Glutamatergic neuron (in vitro differentiated cells): ENCODE measurements at regions not wholly inside any gene's neighbourhood (a gene's known extent, or its start where the extent isn't known, plus 50 kb on each side); places are given as distances from the start of the nearest gene placed in this dataset.
"Not testable (repeated sequence)": the region's sequence is repeated elsewhere in the genome, so short reads cannot be mapped to it uniquely, and the experiment has no call there.

ENCODE experiments used
- DNase-seq: peaks from one replicate; pipeline ENCODE4 v3.0.0; 2022
- H3K27ac Mint-ChIP-seq: one replicate; pipeline ENCODE4 v1.8.0; 2020; ENCODE audit warnings: mild to moderate bottlenecking, mixed read lengths, inconsistent platforms; ENCODE audit not compliant: unreplicated experiment
- H3K27me3 Mint-ChIP-seq: one replicate; pipeline ENCODE4 v1.8.0; 2020; ENCODE audit warnings: mild to moderate bottlenecking, moderate library complexity, mixed read lengths, inconsistent platforms; ENCODE audit not compliant: unreplicated experiment
- H3K36me3 Mint-ChIP-seq: one replicate; pipeline ENCODE4 v1.8.0; 2020; ENCODE audit warnings: mild to moderate bottlenecking, mixed read lengths, inconsistent platforms; ENCODE audit not compliant: unreplicated experiment
- H3K4me1 Mint-ChIP-seq: one replicate; pipeline ENCODE4 v1.8.0; 2020; ENCODE audit warnings: mild to moderate bottlenecking, low read depth, mixed read lengths, inconsistent platforms; ENCODE audit not compliant: unreplicated experiment
- H3K4me3 Mint-ChIP-seq: one replicate; pipeline ENCODE4 v1.8.0; 2020; ENCODE audit warnings: mild to moderate bottlenecking, mixed read lengths, inconsistent platforms; ENCODE audit not compliant: unreplicated experiment
- H3K9me3 Mint-ChIP-seq: one replicate; pipeline ENCODE4 v1.8.0; 2020; ENCODE audit warnings: mild to moderate bottlenecking, moderate library complexity, mixed read lengths, inconsistent platforms; ENCODE audit not compliant: unreplicated experiment
- CTCF ChIP-seq: fragments of 200-600 bp; sonication (generic); IDR thresholded peaks from one replicate; pipeline ENCODE4 v1.5.0; 2021; ENCODE audit not compliant: partially characterized antibody, unreplicated experiment

DNA sequence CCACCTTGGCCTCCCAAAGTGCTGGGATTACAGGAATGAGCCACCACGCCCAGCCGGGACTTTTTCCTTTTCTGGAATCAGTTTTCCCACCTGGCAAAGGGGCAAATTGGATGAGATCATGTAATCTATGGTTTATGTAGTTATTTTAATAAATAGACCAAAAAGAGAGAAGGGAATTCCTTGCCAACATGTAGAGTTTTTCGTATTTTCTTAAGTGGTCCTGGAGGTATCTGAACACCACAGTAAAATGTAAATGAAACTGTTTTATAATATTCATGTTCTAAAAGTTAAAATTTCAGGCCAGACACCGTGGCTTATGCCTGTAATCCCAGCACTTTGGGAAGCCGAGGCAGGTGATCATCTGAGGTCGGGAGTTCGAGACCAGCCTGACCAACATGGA, 185.1 kb upstream of the ZNF217 start:
- no peak for DNase-seq
- TF ChIP-seq CTCF = no peak
- H3K27ac Mint-ChIP-seq = no peak overlapping the region
- no peak overlapping the region for H3K4me3 Mint-ChIP-seq
- H3K27me3 Mint-ChIP-seq = peaks cover 3% of the 10 kb centered on the region
- H3K9me3 Mint-ChIP-seq = no peaks in the 10 kb centered on the region
- no peaks in the 10 kb centered on the region for H3K4me1 Mint-ChIP-seq
- H3K36me3 Mint-ChIP-seq = no peaks in the 10 kb centered on the region

DNA sequence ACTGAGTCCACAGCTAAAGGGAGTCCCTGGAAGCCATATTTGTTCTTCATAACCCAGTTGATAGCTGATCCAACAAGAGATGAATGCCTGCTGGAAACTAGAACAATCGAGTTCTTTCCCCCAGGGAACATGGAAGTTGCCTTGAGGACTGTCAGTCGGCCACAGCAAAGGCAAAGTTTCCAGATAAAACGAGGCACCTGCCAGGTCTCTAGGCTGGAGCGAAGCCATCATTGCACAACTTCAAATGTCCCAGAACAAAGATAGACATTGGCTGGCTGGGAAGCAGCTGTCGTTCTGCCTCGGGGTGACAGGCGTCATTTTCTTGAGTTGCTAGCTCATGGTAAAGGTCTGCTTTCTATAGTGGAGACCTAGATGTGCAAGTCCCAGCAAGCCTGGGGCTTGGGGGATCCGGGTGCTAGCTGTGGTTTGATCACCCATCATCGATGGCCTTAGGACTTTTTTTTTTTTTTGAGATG, 184.4 kb upstream of the ZNF217 start:
- Mint-ChIP-seq H3K4me1 (no peaks in the 10 kb centered on the region), H3K36me3 (no peaks in the 10 kb centered on the region), H3K4me3 (no peak overlapping the region), H3K27me3 (peaks cover 1% of the 10 kb centered on the region), H3K27ac (no peak overlapping the region), H3K9me3 (no peaks in the 10 kb centered on the region)
- TF ChIP-seq CTCF = no peak
- no peak for DNase-seq

DNA sequence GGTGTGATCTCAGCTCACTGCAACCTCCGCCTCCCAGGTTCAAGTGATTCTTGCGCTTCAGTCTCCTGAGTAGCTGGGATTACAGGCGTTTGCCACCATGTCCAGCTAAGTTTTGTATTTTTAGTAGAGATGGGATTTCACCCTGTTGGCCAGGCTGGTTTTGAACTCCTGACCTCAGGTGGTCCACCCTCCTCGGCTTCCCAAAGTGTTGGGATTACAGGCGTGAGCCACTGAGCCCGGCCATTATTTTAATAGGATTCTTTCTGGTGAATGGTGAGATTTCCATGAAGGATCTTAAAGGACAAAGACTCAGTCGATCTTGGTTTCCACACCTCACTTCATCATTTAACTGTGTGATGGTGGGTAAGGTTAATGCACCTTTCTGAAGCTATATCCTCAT, 183.8 kb upstream of the ZNF217 start:
- H3K27ac Mint-ChIP-seq, H3K36me3 Mint-ChIP-seq, H3K4me1 Mint-ChIP-seq, H3K4me3 Mint-ChIP-seq, H3K9me3 Mint-ChIP-seq, H3K27me3 Mint-ChIP-seq, DNase-seq: not testable (repeated sequence)

GRCh38 chr20:53776858-53777257, 183.2 kb upstream of the ZNF217 start:
- Mint-ChIP-seq H3K4me3 (no peak overlapping the region), H3K9me3 (peaks cover 1% of the 10 kb centered on the region), H3K36me3 (no peaks in the 10 kb centered on the region), H3K4me1 (no peaks in the 10 kb centered on the region), H3K27me3 (peaks cover 1% of the 10 kb centered on the region), H3K27ac (no peak overlapping the region)
- no peak for DNase-seq
- no peak for TF ChIP-seq CTCF

GRCh38 chr20:53774461-53775203, 181.0 kb upstream of the ZNF217 start:
- DNase-seq = no peak
- TF ChIP-seq CTCF = no peak
- Mint-ChIP-seq H3K4me3 (no peak overlapping the region), H3K9me3 (peaks cover 1% of the 10 kb centered on the region), H3K27me3 (no peaks in the 10 kb centered on the region), H3K4me1 (no peaks in the 10 kb centered on the region), H3K27ac (no peak overlapping the region), H3K36me3 (no peaks in the 10 kb centered on the region)
